Prostate gland (tissue), 2 donors: ENCODE measurements at regions not wholly inside any gene's neighbourhood (a gene's known extent, or its start where the extent isn't known, plus 50 kb on each side); places are given as distances from the start of the nearest gene placed in this dataset.
"Not testable (repeated sequence)": the region's sequence is repeated elsewhere in the genome, so short reads cannot be mapped to it uniquely, and the experiment has no call there.

Experiments
- POLR2AphosphoS5 ChIP-seq: sonication (generic); formaldehyde crosslinking; IDR thresholded peaks from one replicate; pipeline ENCODE4 v1.6.1; 2017; ENCODE audit warnings: antibody characterized with exemption
- TF ChIP-seq, protein P1 (sequence below), 4 experiments: fragments of 200-600 bp in 2 of 4; fragments of 450-650 bp in 2 of 4; sonication (generic) in 2 of 4; IDR thresholded peaks; 1 replicate in 3 of 4; 2 replicates in 1 of 4; pipeline ENCODE4 v1.5.1; 2016 to 2019; ENCODE audit warnings: antibody characterized with exemption in 4 of 4, mild to moderate bottlenecking in 2 of 4, moderate library complexity in 2 of 4

- TF ChIP-seq, protein P1, sequence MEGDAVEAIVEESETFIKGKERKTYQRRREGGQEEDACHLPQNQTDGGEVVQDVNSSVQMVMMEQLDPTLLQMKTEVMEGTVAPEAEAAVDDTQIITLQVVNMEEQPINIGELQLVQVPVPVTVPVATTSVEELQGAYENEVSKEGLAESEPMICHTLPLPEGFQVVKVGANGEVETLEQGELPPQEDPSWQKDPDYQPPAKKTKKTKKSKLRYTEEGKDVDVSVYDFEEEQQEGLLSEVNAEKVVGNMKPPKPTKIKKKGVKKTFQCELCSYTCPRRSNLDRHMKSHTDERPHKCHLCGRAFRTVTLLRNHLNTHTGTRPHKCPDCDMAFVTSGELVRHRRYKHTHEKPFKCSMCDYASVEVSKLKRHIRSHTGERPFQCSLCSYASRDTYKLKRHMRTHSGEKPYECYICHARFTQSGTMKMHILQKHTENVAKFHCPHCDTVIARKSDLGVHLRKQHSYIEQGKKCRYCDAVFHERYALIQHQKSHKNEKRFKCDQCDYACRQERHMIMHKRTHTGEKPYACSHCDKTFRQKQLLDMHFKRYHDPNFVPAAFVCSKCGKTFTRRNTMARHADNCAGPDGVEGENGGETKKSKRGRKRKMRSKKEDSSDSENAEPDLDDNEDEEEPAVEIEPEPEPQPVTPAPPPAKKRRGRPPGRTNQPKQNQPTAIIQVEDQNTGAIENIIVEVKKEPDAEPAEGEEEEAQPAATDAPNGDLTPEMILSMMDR (IDR thresholded peaks at IDR 0.05), result not testable (repeated sequence)
- TF ChIP-seq POLR2AphosphoS5, result not testable (repeated sequence)
Measured at GRCh38 chr9:78699217-78699616, 402.3 kb downstream of the PSAT1 start.
